SHP77 (cell line): ENCODE measurements at regions not wholly inside any gene's neighbourhood (a gene's known extent, or its start where the extent isn't known, plus 50 kb on each side); places are given as distances from the start of the nearest gene placed in this dataset.
A peak's percentile ranks its signal among the peaks of the same experiment; 100 is the strongest.
"Not testable (repeated sequence)": the region's sequence is repeated elsewhere in the genome, so short reads cannot be mapped to it uniquely, and the experiment has no call there.

Experiments used
- DNase-seq, 2 experiments: peaks; one replicate each; lab custom pipeline; 2025; lab: John Stamatoyannopoulos, UW

DNA sequence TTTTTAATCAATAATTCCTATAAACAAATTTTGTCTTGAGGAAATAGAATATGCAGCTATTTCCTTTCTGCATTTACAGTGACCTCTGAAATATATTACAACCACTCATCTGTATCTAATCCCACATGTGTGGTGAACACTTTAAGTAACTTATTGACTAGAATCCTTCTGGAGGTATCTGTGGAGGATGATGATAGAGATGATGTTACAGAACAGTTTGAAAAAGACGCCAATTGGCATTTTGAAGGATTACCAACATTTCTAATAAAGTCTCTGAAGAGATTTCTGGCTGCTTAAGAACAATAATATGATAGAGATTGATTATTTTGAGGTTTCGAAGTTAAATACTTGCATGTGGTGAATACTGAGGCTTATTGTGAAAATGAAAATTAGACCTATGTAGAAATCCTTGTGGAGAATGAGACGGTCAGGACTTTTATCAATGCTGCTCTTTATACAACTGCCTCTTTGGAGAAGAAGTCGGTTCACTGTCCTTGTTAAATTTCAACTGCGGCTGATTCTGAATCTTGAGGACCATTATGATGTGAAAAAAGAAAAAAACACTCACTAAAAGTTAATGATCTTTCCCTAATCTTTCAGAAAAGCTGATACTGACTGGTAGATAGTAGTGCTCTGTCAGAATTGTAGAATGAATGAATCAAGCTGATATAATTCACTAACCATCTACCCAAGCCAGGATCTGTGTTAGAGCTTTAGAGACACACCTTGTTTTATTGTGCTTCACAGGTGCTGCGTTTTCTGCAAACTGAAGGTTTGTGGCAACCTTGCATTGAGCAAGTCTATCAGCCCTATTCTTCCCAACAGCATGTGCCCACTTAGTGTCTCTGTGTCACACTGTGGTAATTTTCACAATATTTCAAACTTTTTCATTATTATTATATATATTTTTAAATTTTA is 204.7 kb downstream of the SPRY1 start:
- DNase-seq, result no peak

GRCh38 chr4:123602007-123602406 is 205.4 kb downstream of the SPRY1 start:
- no peak for DNase-seq

- no peak for DNase-seq
These were observed 206.6 kb downstream of the SPRY1 start for GRCh38 chr4:123603165-123603564.

GRCh38 chr4:123605797-123606196 is 209.2 kb downstream of the SPRY1 start:
- not testable (repeated sequence) for DNase-seq

DNA sequence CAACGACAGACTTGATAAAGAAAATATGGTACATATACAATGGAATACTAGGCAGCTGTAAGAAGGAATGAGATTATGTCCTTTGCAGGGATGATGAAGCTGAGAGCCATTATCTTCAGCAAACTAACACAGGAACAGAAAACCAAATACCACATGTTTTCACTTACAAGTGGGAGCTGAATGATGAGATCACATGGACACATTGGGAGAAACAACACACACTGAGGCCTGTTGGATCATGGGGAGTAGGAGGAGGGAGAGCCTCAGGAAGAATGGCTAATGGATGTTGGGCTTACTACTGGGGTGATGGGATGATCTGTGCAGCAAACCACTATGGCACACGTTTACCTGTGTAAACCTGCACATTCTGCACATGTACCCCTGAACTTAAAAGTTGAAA is 209.7 kb downstream of the SPRY1 start:
- no peak for DNase-seq

DNA sequence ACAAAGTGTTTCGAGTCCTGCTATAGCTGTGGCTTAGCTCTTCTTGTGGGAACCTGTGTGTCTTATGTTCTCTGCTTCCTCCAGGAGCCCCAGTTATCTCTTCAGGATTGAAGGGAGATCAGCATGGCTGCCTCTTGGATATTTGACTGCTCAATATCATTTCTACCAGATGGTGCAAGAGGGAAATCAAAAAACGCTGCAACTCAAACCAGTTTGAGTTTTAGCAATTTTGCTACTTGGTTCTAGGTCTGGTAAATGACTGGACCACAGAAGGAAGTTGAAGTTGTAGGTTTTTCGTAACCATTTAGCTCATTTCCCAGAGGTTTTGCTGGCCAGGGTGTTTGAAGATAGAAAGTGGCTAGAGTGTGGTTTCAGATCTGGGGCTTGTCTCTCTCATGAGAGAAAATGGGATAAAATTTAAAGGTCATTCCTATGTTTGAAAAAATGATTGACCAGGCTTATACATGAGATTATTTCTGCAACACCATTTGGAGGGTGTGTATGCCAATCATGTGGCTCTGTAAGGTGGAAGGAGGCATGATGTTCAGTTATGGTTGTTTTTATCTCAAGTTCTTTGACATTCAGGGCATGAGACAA is 210.4 kb downstream of the SPRY1 start:
- no peak for DNase-seq

GRCh38 chr4:123609829-123610228 is 213.2 kb downstream of the SPRY1 start:
- no peak for DNase-seq

GRCh38 chr4:123613586-123614344 is 217.2 kb downstream of the SPRY1 start:
- no peak for DNase-seq

- DNase-seq, result no peak
These were observed 219.3 kb downstream of the SPRY1 start for GRCh38 chr4:123615901-123616300.

DNA sequence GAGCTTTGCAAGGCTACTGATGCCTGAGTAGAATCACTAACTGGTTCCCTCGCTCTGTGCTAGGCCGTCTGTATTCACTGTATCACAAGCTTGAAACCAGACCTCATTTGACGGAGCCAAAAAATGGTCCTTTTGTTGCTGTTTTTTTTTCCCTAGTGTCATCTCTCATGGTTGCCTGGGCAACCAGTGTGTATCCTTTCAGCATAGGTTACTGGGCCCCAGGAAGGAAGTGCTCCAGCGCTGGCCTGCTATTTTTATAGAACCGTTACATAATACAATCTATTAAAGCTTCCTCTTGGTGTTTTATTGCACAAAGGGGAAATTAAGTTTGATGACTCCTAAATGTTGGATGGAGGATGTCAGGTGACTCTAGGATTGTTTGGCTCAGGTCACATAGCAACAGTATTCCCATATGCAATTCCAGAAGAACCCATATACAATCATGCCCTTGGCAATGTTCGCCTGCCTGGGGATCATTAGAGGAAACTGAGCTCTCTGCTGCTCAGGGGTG is 220.4 kb downstream of the SPRY1 start:
- DNase-seq, result peak in 1 of 2 experiments; percentile 0

GRCh38 chr4:123617791-123618190 is 221.2 kb downstream of the SPRY1 start:
- DNase-seq, result no peak

DNA sequence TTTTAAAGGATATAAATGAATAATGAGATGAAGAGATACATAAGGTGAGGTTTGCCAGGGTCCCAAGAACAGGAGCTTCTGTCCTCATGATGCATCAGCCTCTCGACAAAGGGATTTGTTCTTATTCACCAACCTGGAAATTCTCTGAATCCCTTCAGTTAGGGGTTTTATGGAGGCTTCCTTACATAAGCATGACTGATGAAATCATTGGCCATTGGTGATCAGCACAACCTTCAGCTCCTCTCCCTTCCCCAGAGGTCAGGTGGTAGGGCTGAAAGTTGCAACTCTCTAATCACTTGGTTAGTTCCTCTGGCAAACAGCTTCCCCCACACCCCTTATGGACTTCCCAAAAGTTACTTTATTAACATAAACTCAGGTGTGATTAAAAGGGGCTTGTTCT is 222.0 kb downstream of the SPRY1 start:
- DNase-seq, result no peak

GRCh38 chr4:123619326-123619725 is 222.7 kb downstream of the SPRY1 start:
- no peak for DNase-seq

GRCh38 chr4:123619895-123620294 is 223.3 kb downstream of the SPRY1 start:
- DNase-seq, result no peak

DNA sequence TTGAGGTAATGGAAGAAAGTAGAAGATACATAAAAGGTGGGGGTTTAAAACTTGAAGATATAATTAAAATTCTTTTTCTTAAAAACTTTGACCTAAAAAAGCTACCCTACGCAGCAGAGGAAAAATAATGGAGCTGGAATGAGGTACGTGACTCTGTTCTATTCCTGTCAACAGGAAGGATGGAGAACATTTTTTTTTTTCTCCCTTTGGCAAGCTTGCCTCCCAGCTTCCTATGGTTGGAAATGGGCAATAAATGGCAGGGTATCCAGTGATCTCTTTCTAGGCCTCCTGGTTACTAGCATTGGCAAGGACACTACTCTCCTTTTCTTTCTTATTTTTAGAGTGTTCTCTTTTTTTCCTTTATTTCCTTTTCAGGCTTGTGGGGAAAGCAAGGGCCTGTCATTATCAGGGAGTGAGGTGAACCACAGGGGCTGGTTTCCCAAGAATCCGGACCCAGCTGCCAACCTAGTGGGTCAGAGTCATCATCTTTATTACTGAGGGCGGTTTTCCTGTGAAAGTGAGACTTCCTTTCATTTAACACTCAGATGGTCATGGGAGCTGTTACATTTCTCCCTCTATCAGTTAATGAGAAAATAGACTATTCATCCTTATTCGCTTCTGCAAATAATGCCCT is 224.6 kb downstream of the SPRY1 start:
- DNase-seq, result no peak

- no peak for DNase-seq
These were observed 226.0 kb downstream of the SPRY1 start for GRCh38 chr4:123622572-123622971.

- no peak for DNase-seq
These were observed 227.0 kb downstream of the SPRY1 start for GRCh38 chr4:123623611-123624010.

- no peak for DNase-seq
These were observed 228.4 kb downstream of the SPRY1 start for GRCh38 chr4:123624959-123625358.

GRCh38 chr4:123628288-123628687 is 231.7 kb downstream of the SPRY1 start:
- DNase-seq, result no peak

GRCh38 chr4:123631786-123632692 is 235.4 kb downstream of the SPRY1 start:
- no peak for DNase-seq

GRCh38 chr4:123632693-123633030 is 236.1 kb downstream of the SPRY1 start:
- DNase-seq, result no peak
